HL-60 (cell line): ENCODE measurements at regions not wholly inside any gene's neighbourhood (a gene's known extent, or its start where the extent isn't known, plus 50 kb on each side); places are given as distances from the start of the nearest gene placed in this dataset.

Experiments used
- GABPA ChIP-seq: IDR thresholded peaks from 2 replicates; pipeline ENCODE4 v1.6.1; 2012; ENCODE audit warnings: low read depth
- POLR2AphosphoS5 ChIP-seq: IDR thresholded peaks from 2 replicates; pipeline ENCODE4 v1.6.1; 2012; ENCODE audit warnings: low read depth
- REST ChIP-seq: IDR thresholded peaks from 2 replicates; pipeline ENCODE4 v1.6.1; 2012; ENCODE audit warnings: low read depth; ENCODE audit not compliant: insufficient replicate concordance
- SPI1 ChIP-seq: IDR thresholded peaks from 2 replicates; pipeline ENCODE4 v1.6.1; 2012; ENCODE audit warnings: low read depth, mild to moderate bottlenecking, borderline replicate concordance
- TF ChIP-seq, protein P1 (sequence below): IDR thresholded peaks from one replicate; pipeline ENCODE4 v1.5.1; 2011; ENCODE audit warnings: low read length, control low read depth, inconsistent platforms; ENCODE audit not compliant: insufficient read depth

DNA sequence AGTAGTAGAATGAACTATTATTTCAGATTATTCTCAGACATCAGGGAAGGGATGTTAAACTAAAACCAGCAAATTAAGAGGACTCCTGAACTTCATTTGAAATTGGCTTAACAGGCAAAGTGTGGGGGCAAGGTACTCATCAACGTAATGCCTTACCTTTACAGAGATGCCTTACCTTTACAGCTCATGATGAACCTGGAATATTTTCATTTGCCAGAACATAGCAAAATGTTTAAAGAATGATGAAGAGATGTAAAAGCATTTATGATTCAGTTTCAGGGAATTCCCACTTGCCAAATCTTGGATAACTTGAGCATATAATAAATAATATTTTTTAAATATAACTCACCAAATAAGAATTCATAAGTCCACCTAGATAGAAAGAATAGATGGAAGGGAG lies 207.5 kb downstream of the TINAG start:
- TF ChIP-seq, protein P1, sequence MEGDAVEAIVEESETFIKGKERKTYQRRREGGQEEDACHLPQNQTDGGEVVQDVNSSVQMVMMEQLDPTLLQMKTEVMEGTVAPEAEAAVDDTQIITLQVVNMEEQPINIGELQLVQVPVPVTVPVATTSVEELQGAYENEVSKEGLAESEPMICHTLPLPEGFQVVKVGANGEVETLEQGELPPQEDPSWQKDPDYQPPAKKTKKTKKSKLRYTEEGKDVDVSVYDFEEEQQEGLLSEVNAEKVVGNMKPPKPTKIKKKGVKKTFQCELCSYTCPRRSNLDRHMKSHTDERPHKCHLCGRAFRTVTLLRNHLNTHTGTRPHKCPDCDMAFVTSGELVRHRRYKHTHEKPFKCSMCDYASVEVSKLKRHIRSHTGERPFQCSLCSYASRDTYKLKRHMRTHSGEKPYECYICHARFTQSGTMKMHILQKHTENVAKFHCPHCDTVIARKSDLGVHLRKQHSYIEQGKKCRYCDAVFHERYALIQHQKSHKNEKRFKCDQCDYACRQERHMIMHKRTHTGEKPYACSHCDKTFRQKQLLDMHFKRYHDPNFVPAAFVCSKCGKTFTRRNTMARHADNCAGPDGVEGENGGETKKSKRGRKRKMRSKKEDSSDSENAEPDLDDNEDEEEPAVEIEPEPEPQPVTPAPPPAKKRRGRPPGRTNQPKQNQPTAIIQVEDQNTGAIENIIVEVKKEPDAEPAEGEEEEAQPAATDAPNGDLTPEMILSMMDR: no peak
- TF ChIP-seq GABPA (no peak), POLR2AphosphoS5 (no peak), REST (no peak), SPI1 (no peak)
